Vagina (tissue), 2 donors: ENCODE measurements at regions not wholly inside any gene's neighbourhood (a gene's known extent, or its start where the extent isn't known, plus 50 kb on each side); places are given as distances from the start of the nearest gene placed in this dataset.

Experiments used
- CTCF ChIP-seq, 3 experiments: fragments of 450-650 bp in 2 of 3; fragments of 200-600 bp in 1 of 3; sonication (generic) in 1 of 3; IDR thresholded peaks; one replicate each; pipeline ENCODE4 v1.5.1; 2017 to 2019; ENCODE audit warnings: antibody characterized with exemption in 3 of 3, mild to moderate bottlenecking in 2 of 3, moderate library complexity in 2 of 3
- POLR2A ChIP-seq, 2 donors: fragments of 450-650 bp; IDR thresholded peaks; one replicate each; pipeline ENCODE4 v1.6.1; 2017; ENCODE audit warnings: antibody characterized with exemption in 2 of 2, mild to moderate bottlenecking in 2 of 2, moderate library complexity in 2 of 2

DNA sequence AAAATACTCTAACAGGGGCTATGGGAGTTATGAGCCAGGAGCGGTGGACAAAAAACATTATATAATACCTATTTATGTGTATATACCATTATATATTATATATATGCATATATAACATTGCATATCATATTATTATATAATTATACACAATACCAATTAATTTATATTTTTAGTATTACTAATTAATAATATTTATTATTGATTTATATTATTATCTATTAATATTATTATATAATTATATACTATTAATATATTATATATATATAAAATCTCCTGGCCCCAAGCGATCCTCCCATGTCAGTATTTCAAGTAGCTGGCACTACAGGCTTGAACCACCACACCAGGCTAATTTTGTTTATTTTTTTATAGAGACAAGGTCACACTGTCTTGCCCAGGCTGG is 73.8 kb upstream of the JADE1 start:
- no peak for TF ChIP-seq POLR2A (IDR thresholded peaks at IDR 0.05)
- TF ChIP-seq CTCF (IDR thresholded peaks at IDR 0.05): no peak
